ENCODE measurements at regions not wholly inside any gene's neighbourhood (a gene's known extent, or its start where the extent isn't known, plus 50 kb on each side); places are given as distances from the start of the nearest gene placed in this dataset.
"Not testable (repeated sequence)": the region's sequence is repeated elsewhere in the genome, so short reads cannot be mapped to it uniquely, and the experiment has no call there.

DNA sequence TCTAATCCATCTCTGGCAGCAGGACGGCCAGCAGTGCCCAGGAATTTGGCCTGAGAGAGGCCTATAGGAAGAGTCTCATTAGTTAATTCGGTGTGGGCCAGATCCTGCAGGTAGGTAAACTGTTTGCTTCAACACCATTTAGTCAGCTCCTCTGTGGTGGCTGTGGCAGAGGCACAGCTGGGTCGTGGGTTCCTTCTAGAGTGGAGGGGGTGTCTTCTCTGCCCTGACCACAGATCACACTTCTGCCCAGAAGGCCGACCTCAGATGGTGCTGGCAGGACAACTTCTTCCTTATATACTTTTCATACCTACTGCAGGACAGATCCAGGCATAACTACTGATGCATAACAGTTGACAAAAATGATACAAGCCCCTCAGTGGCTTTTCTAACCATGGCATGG lies 281.4 kb downstream of the RPS6KC1 start:
- Histone ChIP-seq H3K4me1 (ENCODE audit: insufficient read depth, insufficient read length) (no peaks in the 10 kb centered on the region), H3K36me3 (ENCODE audit: insufficient read depth, insufficient read length, low read length) (no peaks in the 10 kb centered on the region), H3K27me3 (ENCODE audit: insufficient read depth, insufficient read length) (no peaks in the 10 kb centered on the region), H3K4me3 (ENCODE audit: insufficient read length, low read depth) (no peak overlapping the region), H3K9ac (ENCODE audit: insufficient read length, low read depth) (no peak overlapping the region), H3K9me3 (ENCODE audit: insufficient read depth, low read length) (no peaks in the 10 kb centered on the region)
- TF ChIP-seq ZNF274 (IDR thresholded peaks at IDR 0.05; ENCODE audit: low read depth, low read length) = no peak
- TF ChIP-seq SUZ12 (IDR thresholded peaks at IDR 0.05; ENCODE audit: extremely low read depth, insufficient read depth, insufficient read length) = no peak
- no peak for TF ChIP-seq YY1 (IDR thresholded peaks at IDR 0.05; ENCODE audit: insufficient read depth, insufficient read length)
- no peak for DNase-seq (ENCODE audit: low read depth, low spot score)

DNA sequence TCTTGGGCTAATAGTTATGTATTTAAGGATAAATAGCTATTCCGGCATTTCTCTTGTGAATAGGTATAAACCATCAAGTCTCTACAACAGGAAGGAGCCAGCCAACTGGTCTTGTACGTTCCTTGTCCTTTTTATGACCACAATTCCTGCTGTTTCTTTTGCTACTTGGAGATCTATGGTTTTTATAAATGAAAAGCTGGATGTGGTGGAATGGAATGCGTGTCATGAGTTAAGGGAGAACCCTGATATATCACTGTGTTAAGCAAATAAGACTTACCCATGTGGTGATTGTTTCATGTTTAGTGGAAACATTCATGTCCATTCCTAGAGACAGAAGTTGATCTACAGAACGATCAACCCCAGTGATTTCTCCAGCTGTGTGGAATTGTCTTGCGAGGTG lies 282.1 kb downstream of the RPS6KC1 start:
- no peaks in the 10 kb centered on the region for H3K4me1 ChIP-seq (ENCODE audit: insufficient read depth, insufficient read length)
- no peaks in the 10 kb centered on the region for H3K36me3 ChIP-seq (ENCODE audit: insufficient read depth, insufficient read length, low read length)
- no peaks in the 10 kb centered on the region for H3K27me3 ChIP-seq (ENCODE audit: insufficient read depth, insufficient read length)
- no peak overlapping the region for H3K4me3 ChIP-seq (ENCODE audit: insufficient read length, low read depth)
- DNase-seq (ENCODE audit: low read depth, low spot score) = no peak
- TF ChIP-seq YY1 (IDR thresholded peaks at IDR 0.05; ENCODE audit: insufficient read depth, insufficient read length) (no peak), SUZ12 (IDR thresholded peaks at IDR 0.05; ENCODE audit: extremely low read depth, insufficient read depth, insufficient read length) (no peak), ZNF274 (IDR thresholded peaks at IDR 0.05; ENCODE audit: low read depth, low read length) (no peak)
- no peak overlapping the region for H3K9ac ChIP-seq (ENCODE audit: insufficient read length, low read depth)
- H3K9me3 ChIP-seq (ENCODE audit: insufficient read depth, low read length) = no peaks in the 10 kb centered on the region

DNA sequence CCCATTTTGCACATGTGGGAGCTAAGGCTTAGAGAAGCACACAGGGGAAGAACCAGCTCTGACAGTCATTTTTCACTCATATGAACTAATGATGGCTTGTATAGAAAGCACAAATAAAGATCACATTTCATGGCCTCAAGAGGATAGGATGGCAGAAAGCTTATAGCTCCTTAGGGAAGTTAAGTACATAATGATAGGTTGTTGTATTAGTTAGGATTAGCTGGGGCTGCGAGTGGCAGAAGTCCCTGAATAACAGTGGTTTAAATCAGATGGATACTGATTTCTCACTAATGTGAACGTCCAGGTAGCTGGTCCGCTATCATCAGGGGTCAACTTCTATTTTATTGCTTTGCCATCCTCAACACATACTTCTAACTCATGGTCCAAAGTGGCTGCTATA lies 284.0 kb downstream of the RPS6KC1 start:
- TF ChIP-seq SUZ12 (IDR thresholded peaks at IDR 0.05; ENCODE audit: extremely low read depth, insufficient read depth, insufficient read length) (no peak), ZNF274 (IDR thresholded peaks at IDR 0.05; ENCODE audit: low read depth, low read length) (no peak), YY1 (IDR thresholded peaks at IDR 0.05; ENCODE audit: insufficient read depth, insufficient read length) (no peak)
- DNase-seq (ENCODE audit: low read depth, low spot score) = no peak
- no peaks in the 10 kb centered on the region for H3K27me3 ChIP-seq (ENCODE audit: insufficient read depth, insufficient read length)
- no peaks in the 10 kb centered on the region for H3K9me3 ChIP-seq (ENCODE audit: insufficient read depth, low read length)
- H3K4me1 ChIP-seq (ENCODE audit: insufficient read depth, insufficient read length) = no peaks in the 10 kb centered on the region
- no peak overlapping the region for H3K4me3 ChIP-seq (ENCODE audit: insufficient read length, low read depth)
- no peak overlapping the region for H3K9ac ChIP-seq (ENCODE audit: insufficient read length, low read depth)
- no peaks in the 10 kb centered on the region for H3K36me3 ChIP-seq (ENCODE audit: insufficient read depth, insufficient read length, low read length)

DNA sequence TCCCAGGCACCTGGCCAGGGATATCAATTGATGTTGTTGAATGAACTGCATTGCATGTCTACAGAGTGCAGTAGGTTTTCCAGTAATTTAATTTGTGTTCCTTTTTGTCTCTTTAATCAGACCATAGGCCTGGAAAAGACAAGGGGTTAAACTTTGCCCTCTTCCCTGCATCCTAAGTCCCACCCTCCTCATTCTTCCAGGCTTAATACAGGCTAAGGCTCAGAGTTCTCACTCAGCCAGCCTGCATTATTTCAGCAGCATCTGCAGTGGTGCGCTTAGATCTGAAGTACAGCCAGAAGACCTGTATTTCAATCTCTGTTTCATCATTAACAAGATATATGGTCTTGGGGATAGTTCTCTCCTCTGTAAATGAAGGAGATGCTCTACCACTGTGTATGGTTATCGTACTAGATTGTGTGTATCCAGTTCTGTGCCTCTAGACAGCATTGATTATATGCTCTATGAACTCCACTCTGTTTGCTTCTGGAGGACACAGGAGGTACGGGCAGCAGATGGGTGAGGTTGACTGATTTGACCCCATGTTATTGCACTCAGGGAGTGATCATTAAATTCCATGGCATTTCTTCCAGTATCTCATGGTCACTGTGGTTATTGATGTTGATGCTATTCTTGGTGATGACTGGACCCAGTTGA lies 286.1 kb downstream of the RPS6KC1 start:
- Histone ChIP-seq H3K4me3 (ENCODE audit: insufficient read length, low read depth) (no peak overlapping the region), H3K9me3 (ENCODE audit: insufficient read depth, low read length) (no peaks in the 10 kb centered on the region), H3K9ac (ENCODE audit: insufficient read length, low read depth) (no peak overlapping the region), H3K36me3 (ENCODE audit: insufficient read depth, insufficient read length, low read length) (no peaks in the 10 kb centered on the region), H3K4me1 (ENCODE audit: insufficient read depth, insufficient read length) (no peaks in the 10 kb centered on the region), H3K27me3 (ENCODE audit: insufficient read depth, insufficient read length) (no peaks in the 10 kb centered on the region)
- no peak for DNase-seq (ENCODE audit: low read depth, low spot score)
- TF ChIP-seq SUZ12 (IDR thresholded peaks at IDR 0.05; ENCODE audit: extremely low read depth, insufficient read depth, insufficient read length) (no peak), ZNF274 (IDR thresholded peaks at IDR 0.05; ENCODE audit: low read depth, low read length) (no peak), YY1 (IDR thresholded peaks at IDR 0.05; ENCODE audit: insufficient read depth, insufficient read length) (no peak)

DNA sequence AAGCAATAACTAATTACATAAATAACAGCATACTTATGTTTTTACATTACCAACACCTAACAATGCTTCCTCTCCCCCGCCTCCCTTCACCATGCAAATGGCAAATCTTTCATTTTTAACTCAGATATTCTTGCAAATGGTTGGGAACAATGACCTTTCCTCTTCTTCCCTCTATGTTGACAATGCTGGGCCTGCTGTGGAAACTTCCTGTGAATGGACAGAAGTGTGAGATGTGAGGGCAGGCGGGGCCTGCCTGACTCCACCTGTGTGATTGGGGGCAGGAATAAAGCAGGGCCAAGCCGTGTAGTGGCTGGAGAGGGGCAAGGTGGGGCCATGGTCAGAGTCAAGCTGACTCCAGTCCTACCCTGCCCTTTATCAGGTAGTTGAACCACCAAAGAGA lies 289.6 kb downstream of the RPS6KC1 start:
- TF ChIP-seq ZNF274 (IDR thresholded peaks at IDR 0.05; ENCODE audit: low read depth, low read length) (no peak), YY1 (IDR thresholded peaks at IDR 0.05; ENCODE audit: insufficient read depth, insufficient read length) (no peak), SUZ12 (IDR thresholded peaks at IDR 0.05; ENCODE audit: extremely low read depth, insufficient read depth, insufficient read length) (no peak)
- no peak for DNase-seq (ENCODE audit: low read depth, low spot score)
- Histone ChIP-seq H3K9me3 (ENCODE audit: insufficient read depth, low read length) (no peaks in the 10 kb centered on the region), H3K4me3 (ENCODE audit: insufficient read length, low read depth) (no peak overlapping the region), H3K36me3 (ENCODE audit: insufficient read depth, insufficient read length, low read length) (no peaks in the 10 kb centered on the region), H3K27me3 (ENCODE audit: insufficient read depth, insufficient read length) (no peaks in the 10 kb centered on the region), H3K4me1 (ENCODE audit: insufficient read depth, insufficient read length) (no peaks in the 10 kb centered on the region), H3K9ac (ENCODE audit: insufficient read length, low read depth) (no peak overlapping the region)

DNA sequence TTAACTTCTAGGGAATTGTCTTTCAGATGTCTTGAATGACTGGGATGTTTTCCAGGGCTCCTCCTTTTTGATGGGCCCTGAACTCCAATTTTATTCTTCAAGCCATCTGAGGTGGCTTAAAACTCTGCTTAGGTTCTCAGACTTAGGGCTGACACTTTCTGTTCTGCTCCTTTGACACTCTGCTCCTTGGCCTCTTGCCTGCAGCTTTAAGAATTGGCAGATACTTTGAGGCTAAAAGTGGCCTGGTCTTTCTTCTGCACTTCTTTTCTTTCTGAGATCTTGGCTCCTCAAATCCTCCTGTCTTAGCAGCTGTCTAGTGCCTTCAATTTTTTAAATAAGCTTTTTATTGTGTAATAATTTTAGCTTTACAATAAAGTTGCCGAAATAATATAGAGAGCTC lies 294.6 kb downstream of the RPS6KC1 start:
- H3K9me3 ChIP-seq (ENCODE audit: insufficient read depth, low read length) = no peaks in the 10 kb centered on the region
- H3K4me3 ChIP-seq (ENCODE audit: insufficient read length, low read depth) = no peak overlapping the region
- no peak overlapping the region for H3K9ac ChIP-seq (ENCODE audit: insufficient read length, low read depth)
- DNase-seq (ENCODE audit: low read depth, low spot score) = no peak
- TF ChIP-seq YY1 (IDR thresholded peaks at IDR 0.05; ENCODE audit: insufficient read depth, insufficient read length) (no peak), ZNF274 (IDR thresholded peaks at IDR 0.05; ENCODE audit: low read depth, low read length) (no peak), SUZ12 (IDR thresholded peaks at IDR 0.05; ENCODE audit: extremely low read depth, insufficient read depth, insufficient read length) (no peak)
- H3K4me1 ChIP-seq (ENCODE audit: insufficient read depth, insufficient read length) = no peaks in the 10 kb centered on the region
- H3K27me3 ChIP-seq (ENCODE audit: insufficient read depth, insufficient read length) = no peaks in the 10 kb centered on the region
- H3K36me3 ChIP-seq (ENCODE audit: insufficient read depth, insufficient read length, low read length) = no peaks in the 10 kb centered on the region

DNA sequence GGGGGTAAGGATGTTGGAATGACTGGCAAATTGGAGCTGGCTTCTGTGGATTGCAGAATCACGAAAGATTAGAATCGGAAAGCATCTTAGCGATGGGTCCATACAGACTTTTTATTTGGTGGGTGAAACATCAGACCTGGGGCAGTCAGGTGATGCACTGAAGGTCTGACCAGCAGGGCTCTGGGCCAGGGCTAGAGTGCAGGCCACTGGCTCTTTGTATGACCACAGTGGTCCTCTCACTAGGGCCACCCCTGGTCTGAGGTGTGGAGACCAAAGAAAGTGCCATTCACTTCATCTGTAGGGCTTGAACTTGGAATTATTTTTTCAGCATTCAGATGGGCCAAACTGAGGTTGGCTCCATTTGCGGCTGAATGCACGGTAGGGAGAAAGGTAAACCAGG lies 306.4 kb downstream of the RPS6KC1 start:
- no peak for DNase-seq (ENCODE audit: low read depth, low spot score)

DNA sequence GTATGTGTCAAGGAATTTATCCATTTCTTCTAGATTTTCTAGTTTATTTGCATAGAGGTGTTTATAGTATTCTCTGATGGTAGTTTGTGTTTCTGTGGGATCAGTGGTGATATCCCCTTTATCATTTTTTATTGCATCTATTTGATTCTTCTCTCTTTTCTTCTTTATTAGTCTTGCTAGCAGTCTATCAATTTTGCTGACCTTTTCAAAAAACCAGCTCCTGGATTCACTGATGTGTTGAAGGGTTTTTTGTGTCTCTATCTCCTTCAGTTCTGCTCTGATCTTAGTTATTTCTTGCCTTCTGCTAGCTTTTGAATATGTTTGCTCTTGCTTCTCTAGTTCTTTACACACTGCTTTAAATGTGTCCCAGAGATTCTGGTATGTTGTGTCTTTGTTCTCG lies 307.3 kb downstream of the RPS6KC1 start:
- not testable (repeated sequence) for DNase-seq (ENCODE audit: low read depth, low spot score); H3K9ac ChIP-seq (ENCODE audit: insufficient read length, low read depth)

More for the DNA sequence above, 306.4 kb downstream of the RPS6KC1 start:
- no peaks in the 10 kb centered on the region for H3K4me1 ChIP-seq (ENCODE audit: insufficient read depth, insufficient read length)
- H3K9me3 ChIP-seq (ENCODE audit: insufficient read depth, low read length) = peaks cover 14% of the 10 kb centered on the region; the same call in 1 of the 2 replicates
- no peak overlapping the region for H3K4me3 ChIP-seq (ENCODE audit: insufficient read length, low read depth)
- H3K36me3 ChIP-seq (ENCODE audit: insufficient read depth, insufficient read length, low read length) = no peaks in the 10 kb centered on the region
- H3K9ac ChIP-seq (ENCODE audit: insufficient read length, low read depth) = no peak overlapping the region
- no peaks in the 10 kb centered on the region for H3K27me3 ChIP-seq (ENCODE audit: insufficient read depth, insufficient read length)
- TF ChIP-seq SUZ12 (IDR thresholded peaks at IDR 0.05; ENCODE audit: extremely low read depth, insufficient read depth, insufficient read length) = no peak
- no peak for TF ChIP-seq ZNF274 (IDR thresholded peaks at IDR 0.05; ENCODE audit: low read depth, low read length)

More for the DNA sequence above, 307.3 kb downstream of the RPS6KC1 start:
- not testable (repeated sequence) for H3K4me3 ChIP-seq (ENCODE audit: insufficient read length, low read depth); H3K27me3 ChIP-seq (ENCODE audit: insufficient read depth, insufficient read length); H3K36me3 ChIP-seq (ENCODE audit: insufficient read depth, insufficient read length, low read length); H3K4me1 ChIP-seq (ENCODE audit: insufficient read depth, insufficient read length)
- H3K9me3 ChIP-seq (ENCODE audit: insufficient read depth, low read length) = peaks cover 21% of the 10 kb centered on the region; the same call in 1 of the 2 replicates
